CD4-positive, alpha-beta T cell treated with Interleukin-6 for 4 hours (primary cell): ENCODE measurements at regions not wholly inside any gene's neighbourhood (a gene's known extent, or its start where the extent isn't known, plus 50 kb on each side); places are given as distances from the start of the nearest gene placed in this dataset.

Source experiments
- DNase-seq: peaks from one replicate; pipeline ENCODE4 v3.0.0-alpha.2; 2020; ENCODE audit warnings: mixed read lengths

DNA sequence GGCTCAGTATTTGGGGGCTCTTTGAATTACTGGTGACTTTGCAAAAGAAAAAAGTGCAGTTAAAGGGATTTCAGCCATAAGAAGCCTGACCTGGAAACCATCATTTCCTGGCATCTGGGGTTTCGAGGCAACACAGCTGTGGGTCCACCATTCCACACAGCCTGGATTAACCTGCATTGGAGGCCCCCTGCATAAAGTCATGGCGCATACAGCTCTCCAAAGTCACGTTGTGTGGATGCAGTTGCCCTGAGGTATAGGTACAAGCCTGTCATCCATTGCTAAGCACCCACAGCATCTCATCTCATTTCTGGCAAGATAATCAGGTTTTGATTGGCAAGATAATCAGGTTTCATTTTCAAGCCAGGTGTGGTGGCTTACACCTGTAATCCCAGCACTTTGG is 54.5 kb upstream of the TAGAP start:
- no peak for DNase-seq

- DNase-seq: peak; percentile 75
These were observed 53.9 kb upstream of the TAGAP start for GRCh38 chr6:159098636-159099106.

- no peak for DNase-seq
These were observed 52.5 kb upstream of the TAGAP start for GRCh38 chr6:159097256-159097655.

GRCh38 chr6:159095616-159096015 is 50.8 kb upstream of the TAGAP start:
- no peak for DNase-seq

DNA sequence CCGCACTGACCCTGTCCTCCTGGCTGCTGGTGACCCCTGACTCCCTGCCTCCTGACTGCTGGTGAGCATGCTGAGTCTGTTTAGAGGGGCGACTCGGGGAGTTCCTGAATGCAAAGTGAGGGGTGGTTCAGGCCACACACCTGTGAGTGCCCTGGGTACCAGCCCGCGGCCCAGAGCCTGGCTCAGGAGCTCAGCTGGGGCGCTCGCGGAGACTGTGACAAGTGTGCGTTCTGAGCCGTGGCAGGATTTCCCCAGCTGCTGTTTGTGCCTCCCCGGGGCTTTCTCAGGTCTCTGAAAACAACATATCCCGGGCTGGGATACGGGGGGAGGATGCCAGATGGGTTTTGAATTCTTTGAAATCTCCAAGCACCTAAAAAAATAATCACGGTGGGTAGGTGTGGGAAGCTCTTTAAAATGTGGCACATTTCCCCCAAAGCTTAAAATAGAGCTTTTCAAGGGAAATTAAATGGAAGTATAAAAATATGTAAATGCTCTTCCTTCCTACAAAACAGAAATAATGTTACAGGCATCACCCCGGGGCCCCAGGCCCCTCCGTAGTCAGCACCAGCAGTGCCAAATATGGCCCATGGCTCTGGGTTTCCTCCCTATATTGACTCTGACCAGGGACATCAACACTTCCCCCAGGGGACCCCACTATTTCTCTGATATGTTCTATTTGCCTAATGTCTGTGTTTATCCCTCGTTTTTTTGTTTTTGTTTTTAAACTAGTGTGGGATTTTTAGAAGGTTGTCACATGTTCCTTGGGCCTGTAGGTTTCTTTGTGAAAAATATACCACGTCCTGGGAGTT is 49.9 kb upstream of the TAGAP start:
- peak; percentile 59 for DNase-seq
